ENCODE measurements at regions not wholly inside any gene's neighbourhood (a gene's known extent, or its start where the extent isn't known, plus 50 kb on each side); places are given as distances from the start of the nearest gene placed in this dataset.

- no peaks in the 10 kb centered on the region for H3K4me1 ChIP-seq (replicated peaks; ENCODE audit: insufficient read depth)
- H3K9me2 ChIP-seq (ENCODE audit: insufficient read depth): no peaks in the 10 kb centered on the region
- H3K27me3 ChIP-seq (ENCODE audit: insufficient read depth, low read depth): no peaks in the 10 kb centered on the region
- ChIA-PET CTCF (no interaction called here), POLR2A (ENCODE audit: unreplicated experiment) (no interaction called here)
- no peak overlapping the region for H2AFZ ChIP-seq
- no peaks in the 10 kb centered on the region for H4K20me1 ChIP-seq (ENCODE audit: insufficient read depth)
- H3K4me2 ChIP-seq: no peak overlapping the region
- H3K4me3 ChIP-seq: no peak overlapping the region
- H3F3A ChIP-seq (ENCODE audit: insufficient read depth, low read depth): no peaks in the 10 kb centered on the region
- DNase-seq: no peak
- TF ChIP-seq EZH2 (IDR thresholded peaks at IDR 0.05; ENCODE audit: low read depth): no peak
- TF ChIP-seq, protein P1, sequence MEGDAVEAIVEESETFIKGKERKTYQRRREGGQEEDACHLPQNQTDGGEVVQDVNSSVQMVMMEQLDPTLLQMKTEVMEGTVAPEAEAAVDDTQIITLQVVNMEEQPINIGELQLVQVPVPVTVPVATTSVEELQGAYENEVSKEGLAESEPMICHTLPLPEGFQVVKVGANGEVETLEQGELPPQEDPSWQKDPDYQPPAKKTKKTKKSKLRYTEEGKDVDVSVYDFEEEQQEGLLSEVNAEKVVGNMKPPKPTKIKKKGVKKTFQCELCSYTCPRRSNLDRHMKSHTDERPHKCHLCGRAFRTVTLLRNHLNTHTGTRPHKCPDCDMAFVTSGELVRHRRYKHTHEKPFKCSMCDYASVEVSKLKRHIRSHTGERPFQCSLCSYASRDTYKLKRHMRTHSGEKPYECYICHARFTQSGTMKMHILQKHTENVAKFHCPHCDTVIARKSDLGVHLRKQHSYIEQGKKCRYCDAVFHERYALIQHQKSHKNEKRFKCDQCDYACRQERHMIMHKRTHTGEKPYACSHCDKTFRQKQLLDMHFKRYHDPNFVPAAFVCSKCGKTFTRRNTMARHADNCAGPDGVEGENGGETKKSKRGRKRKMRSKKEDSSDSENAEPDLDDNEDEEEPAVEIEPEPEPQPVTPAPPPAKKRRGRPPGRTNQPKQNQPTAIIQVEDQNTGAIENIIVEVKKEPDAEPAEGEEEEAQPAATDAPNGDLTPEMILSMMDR (conservative IDR thresholded peaks at IDR 0.05): no peak
- H3K36me3 ChIP-seq (ENCODE audit: low read depth): no peaks in the 10 kb centered on the region
- H3K27ac ChIP-seq: no peak overlapping the region
- H3K9me3 ChIP-seq (ENCODE audit: insufficient read depth, low read depth): no peaks in the 10 kb centered on the region
- no TSS peak for BruUV-seq (replicated peaks)
- intact Hi-C loops (cut with micrococcal nuclease; ENCODE audit: unreplicated experiment): no loop called here
- H3K79me2 ChIP-seq (ENCODE audit: low read depth): no peaks in the 10 kb centered on the region
These were observed 837.6 kb downstream of the FAM133A start for GRCh38 chrX:94511564-94511963.

GRCh38 chrX:94515009-94515408 is 841.0 kb downstream of the FAM133A start:
- DNase-seq: no peak
- Histone ChIP-seq H4K20me1 (ENCODE audit: insufficient read depth) (no peaks in the 10 kb centered on the region), H3K27ac (no peak overlapping the region), H3F3A (ENCODE audit: insufficient read depth, low read depth) (no peaks in the 10 kb centered on the region), H3K79me2 (ENCODE audit: low read depth) (no peaks in the 10 kb centered on the region), H3K9me2 (ENCODE audit: insufficient read depth) (no peaks in the 10 kb centered on the region), H3K27me3 (ENCODE audit: insufficient read depth, low read depth) (no peaks in the 10 kb centered on the region), H3K4me1 (replicated peaks; ENCODE audit: insufficient read depth) (no peaks in the 10 kb centered on the region), H3K4me3 (no peak overlapping the region), H3K9me3 (ENCODE audit: insufficient read depth, low read depth) (no peaks in the 10 kb centered on the region), H3K36me3 (ENCODE audit: low read depth) (no peaks in the 10 kb centered on the region), H2AFZ (no peak overlapping the region), H3K4me2 (no peak overlapping the region)
- POLR2A ChIA-PET (ENCODE audit: unreplicated experiment): no interaction called here
- no TSS peak for BruUV-seq (replicated peaks)
- TF ChIP-seq, protein P1 (conservative IDR thresholded peaks at IDR 0.05): no peak
- no peak for TF ChIP-seq EZH2 (IDR thresholded peaks at IDR 0.05; ENCODE audit: low read depth)
- intact Hi-C loops (cut with micrococcal nuclease; ENCODE audit: unreplicated experiment): no loop called here
- CTCF ChIA-PET: no interaction called here

GRCh38 chrX:94524867-94525266 is 850.9 kb downstream of the FAM133A start:
- H3K9me3 ChIP-seq (ENCODE audit: insufficient read depth, low read depth): no peaks in the 10 kb centered on the region
- no peak overlapping the region for H3K4me3 ChIP-seq
- no peaks in the 10 kb centered on the region for H3K27me3 ChIP-seq (ENCODE audit: insufficient read depth, low read depth)
- no peaks in the 10 kb centered on the region for H4K20me1 ChIP-seq (ENCODE audit: insufficient read depth)
- H3K4me2 ChIP-seq: no peak overlapping the region
- no peaks in the 10 kb centered on the region for H3K9me2 ChIP-seq (ENCODE audit: insufficient read depth)
- CTCF ChIA-PET: no interaction called here
- no peaks in the 10 kb centered on the region for H3K36me3 ChIP-seq (ENCODE audit: low read depth)
- intact Hi-C loops (cut with micrococcal nuclease; ENCODE audit: unreplicated experiment): no loop called here
- H3K79me2 ChIP-seq (ENCODE audit: low read depth): no peaks in the 10 kb centered on the region
- H3K27ac ChIP-seq: no peak overlapping the region
- DNase-seq: no peak
- no peaks in the 10 kb centered on the region for H3K4me1 ChIP-seq (replicated peaks; ENCODE audit: insufficient read depth)
- no peak overlapping the region for H2AFZ ChIP-seq
- no TSS peak for BruUV-seq (replicated peaks)
- no peaks in the 10 kb centered on the region for H3F3A ChIP-seq (ENCODE audit: insufficient read depth, low read depth)
- POLR2A ChIA-PET (ENCODE audit: unreplicated experiment): no interaction called here
- no peak for TF ChIP-seq EZH2 (IDR thresholded peaks at IDR 0.05; ENCODE audit: low read depth)
- TF ChIP-seq, protein P1 (conservative IDR thresholded peaks at IDR 0.05): peak; percentile 41

All from PC-9 (cell line).